Fibroblast of skin of back (primary cell): ENCODE measurements at regions not wholly inside any gene's neighbourhood (a gene's known extent, or its start where the extent isn't known, plus 50 kb on each side); places are given as distances from the start of the nearest gene placed in this dataset.

ENCODE experiments used
- DNase-seq: peaks from one replicate; pipeline ENCODE4 v3.0.0-alpha.2; 2013

DNA sequence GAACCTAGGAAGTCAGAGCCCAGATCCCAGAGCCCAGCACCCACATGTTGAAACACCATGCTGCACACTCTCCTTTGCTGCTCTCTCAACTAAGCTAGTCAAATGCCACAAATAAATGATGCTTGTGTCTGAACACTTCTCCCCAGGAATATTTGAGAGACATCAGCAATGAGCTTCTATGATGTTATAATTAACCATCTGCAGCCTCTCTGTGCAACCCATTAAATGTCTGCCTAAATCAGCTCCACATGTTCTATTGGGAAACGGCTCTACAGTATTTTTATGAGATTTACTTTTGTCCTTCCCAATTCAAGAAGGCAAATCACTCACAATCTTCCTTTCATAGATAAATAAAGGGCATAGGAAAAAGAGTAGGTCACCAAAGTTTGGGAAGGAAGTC, 266.8 kb upstream of the PARD3B start:
- DNase-seq = no peak

DNA sequence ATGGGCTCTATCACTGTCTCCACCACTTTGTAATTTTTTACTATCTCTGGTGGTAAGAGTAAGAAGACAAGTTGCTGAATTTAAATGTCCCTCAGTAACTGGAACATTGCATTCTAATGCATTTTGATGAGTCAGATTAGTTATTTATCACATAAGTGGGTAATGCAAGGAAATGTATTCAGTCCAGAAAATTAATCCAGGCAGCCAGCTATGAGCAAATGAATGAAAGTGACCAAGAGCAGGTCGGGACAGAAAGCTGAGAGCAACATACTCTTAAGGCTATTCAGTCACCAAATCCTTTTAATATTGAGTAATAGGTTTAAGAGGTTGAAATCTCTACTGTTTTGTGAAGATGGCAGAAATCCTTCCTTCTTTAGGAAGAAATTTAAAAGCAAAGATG, 265.5 kb upstream of the PARD3B start:
- no peak for DNase-seq

DNA sequence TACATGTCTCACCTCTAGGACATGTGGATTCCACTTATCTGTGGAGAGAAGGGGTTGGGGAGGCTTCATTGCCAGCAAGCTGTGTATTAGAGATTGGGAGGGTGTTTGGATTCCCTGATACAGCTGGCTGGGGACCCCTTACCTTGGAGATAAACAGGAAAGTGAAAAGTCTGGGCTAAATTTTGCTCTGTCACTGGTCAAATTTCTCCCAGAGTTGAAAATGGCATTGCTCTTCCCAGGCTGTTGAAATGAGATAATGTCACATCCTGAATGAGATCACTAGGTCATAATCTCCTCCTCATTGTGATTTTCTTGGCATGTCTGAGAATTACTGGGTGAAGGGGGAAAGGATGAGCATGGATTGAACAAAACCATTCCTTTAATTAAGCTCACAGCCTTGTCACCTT, 265.0 kb upstream of the PARD3B start:
- DNase-seq = peak; percentile 13

DNA sequence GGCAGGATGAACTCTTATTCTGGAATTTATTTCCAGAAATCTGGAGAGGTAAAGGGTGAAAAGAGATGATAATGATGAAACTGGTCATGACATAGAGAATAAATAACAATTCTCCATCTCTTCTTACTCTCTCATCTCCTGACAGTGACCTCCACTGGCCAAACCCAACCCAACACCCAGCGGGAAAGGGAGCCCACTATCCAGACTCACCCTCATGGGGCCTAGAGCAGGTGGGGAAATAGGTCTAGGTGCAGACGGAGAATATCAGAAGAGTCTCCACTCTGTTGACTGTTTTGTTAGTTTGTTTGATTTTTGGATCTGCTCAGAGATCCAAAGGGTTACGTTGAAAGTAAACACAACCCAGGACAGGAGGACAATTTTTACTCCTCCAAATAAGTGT, 263.2 kb upstream of the PARD3B start:
- DNase-seq = no peak

GRCh38 chr2:204282525-204282924, 262.8 kb upstream of the PARD3B start:
- no peak for DNase-seq

DNA sequence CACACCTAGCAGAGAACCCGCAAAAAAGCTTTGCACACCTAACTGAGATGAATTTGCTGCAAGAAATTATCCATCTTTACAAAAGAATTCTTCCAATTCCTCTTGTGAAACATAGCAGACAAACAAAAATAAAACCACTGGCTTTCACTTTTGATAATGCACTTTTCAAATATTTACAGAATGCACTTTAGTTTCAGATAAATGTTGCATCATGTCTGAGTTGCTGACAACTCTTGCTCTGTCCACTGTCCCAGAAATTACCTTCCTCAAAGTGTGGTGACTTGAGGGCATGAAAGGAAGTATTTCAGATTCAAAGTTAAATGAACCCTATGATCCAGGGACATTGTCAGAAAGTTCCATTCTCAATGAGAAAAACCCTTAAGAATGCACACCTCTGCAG, 256.2 kb upstream of the PARD3B start:
- DNase-seq = no peak

DNA sequence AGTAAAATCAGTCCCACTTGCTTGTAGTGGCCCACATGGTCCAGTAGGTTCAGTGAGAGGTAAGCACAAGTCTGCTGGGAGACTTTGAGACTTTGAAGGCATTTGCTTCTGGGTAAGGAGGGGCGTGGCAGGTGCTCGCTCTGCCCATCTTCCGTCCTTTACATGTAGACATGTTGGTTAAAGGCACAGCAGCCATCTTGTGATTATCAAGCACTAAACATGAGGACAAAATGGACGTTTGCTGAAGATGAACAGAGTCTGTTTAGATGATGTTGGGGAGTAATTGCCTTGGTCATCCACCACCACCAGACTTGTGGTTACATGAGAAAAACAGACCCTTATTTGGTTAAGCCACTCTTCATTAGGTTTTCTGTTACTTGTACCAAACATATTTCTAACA, 252.8 kb upstream of the PARD3B start:
- no peak for DNase-seq

DNA sequence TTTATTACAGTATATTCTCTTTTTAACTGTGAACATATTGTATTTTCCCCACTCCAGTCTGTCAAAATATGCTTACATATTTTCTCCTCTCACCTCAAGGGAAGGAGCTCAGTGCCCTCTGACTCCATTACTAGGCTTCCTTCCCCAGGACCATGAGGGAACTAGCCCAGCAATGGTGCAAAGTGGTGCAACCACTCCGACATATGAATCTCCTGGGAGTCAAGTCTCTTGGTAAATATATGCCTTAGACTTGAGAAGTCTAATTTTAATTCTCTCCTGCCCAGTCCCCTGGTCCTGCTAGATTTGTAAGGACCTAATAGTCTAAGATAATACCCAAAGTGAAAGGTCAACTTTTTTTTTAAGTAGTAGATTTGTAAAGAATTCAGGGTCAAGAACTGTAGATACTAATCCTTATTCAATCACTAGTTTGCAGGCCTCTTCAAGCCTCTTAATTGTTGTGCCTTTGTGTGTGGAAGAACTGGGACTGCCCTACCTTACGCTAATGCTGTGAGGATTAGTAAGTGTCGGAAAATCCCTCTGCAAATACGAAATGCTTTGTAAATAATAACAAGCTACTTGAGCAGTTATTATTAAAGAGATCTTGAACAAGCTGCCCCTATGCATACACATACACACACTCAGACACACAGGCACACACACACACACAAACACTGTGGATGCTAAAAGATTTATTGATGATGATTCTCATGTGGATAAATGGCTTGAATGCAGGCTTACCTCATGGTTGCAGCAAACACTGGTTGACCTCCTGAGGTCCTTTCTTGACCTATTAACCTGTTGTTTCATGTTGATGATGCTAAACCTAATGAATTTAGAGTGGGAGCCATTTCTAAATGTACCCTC, 251.2 kb upstream of the PARD3B start:
- DNase-seq = no peak

DNA sequence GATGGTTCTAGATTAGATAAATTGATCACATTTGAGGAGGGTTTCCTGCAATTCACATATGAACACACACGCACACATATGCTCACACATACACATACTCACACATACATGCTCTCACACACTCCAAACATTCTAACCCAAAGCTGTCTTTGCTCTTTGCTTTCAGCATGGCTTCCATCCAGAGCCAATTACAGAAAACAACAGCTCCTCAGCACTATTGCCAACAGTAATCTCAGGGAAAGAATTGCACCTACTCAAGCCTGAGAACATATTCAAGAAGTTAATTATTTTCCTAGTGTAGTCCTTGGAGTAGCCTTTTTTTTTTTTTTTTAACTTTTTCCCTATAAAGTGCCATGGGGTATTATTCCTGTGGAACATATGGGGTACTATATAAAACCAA, 246.9 kb upstream of the PARD3B start:
- DNase-seq = no peak

- no peak for DNase-seq
These were observed 245.5 kb upstream of the PARD3B start for GRCh38 chr2:204299766-204300165.

DNA sequence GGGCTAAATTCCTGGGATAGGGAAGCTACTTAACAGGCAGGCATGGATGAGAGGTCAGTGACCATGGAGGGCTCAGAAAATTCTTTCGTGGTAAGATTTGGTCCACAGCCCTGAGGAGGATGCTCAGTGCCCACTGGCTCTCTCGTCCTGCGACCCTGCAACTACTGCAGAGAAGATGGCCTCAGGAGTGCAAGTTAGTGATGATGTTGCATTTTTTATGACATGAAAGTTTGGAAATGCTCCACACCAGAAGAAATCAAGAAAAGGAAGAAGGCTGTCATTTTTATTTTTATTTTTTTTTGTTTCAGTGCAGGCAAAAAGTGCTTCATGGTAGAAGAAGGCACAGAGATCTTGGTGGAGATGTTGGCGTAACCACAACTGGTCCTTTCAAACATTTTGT, 238.6 kb upstream of the PARD3B start:
- DNase-seq = no peak

- DNase-seq = no peak
These were observed 233.2 kb upstream of the PARD3B start for GRCh38 chr2:204312105-204312504.

DNA sequence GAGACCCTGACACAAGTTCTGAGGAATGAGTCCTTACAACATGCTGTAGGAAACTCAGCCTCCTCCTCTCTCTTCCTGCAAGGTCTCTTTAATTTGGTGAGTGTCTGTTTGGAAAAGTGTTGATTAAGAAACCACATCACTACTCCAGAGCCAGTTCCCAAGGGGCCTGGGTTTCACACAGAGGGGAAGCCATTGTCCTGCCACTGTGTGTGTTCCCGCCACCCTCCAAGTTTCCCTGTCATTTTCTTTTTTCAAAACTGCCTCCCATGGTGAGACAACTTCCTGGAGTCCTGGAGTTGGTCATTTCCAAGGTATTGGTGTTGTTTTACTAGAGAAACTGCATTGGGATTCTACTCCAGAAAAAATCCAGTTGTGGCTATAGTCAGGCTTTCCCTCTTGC, 232.0 kb upstream of the PARD3B start:
- peak; percentile 13 for DNase-seq

- peak; percentile 5 for DNase-seq
These were observed 230.0 kb upstream of the PARD3B start for GRCh38 chr2:204315236-204315662.

DNA sequence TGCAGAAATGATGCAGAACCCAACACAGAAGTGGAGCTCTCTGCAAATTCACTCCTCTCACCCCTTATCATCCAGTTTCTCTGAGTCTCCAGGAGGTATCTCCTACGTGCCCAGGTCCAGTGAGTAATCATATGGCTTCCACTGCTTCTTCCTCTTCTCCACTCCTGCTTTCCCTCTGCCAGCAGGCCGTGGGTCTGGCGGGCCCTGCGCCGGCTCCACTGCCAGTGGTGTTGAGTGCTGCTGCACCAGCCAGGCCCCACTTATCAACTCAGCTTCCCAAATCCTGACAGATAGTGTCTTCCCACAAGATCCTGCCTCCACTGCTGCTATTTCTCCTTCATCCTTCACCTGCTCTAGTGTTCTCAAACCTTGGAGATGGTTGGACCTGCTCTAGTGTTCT, 227.6 kb upstream of the PARD3B start:
- no peak for DNase-seq

DNA sequence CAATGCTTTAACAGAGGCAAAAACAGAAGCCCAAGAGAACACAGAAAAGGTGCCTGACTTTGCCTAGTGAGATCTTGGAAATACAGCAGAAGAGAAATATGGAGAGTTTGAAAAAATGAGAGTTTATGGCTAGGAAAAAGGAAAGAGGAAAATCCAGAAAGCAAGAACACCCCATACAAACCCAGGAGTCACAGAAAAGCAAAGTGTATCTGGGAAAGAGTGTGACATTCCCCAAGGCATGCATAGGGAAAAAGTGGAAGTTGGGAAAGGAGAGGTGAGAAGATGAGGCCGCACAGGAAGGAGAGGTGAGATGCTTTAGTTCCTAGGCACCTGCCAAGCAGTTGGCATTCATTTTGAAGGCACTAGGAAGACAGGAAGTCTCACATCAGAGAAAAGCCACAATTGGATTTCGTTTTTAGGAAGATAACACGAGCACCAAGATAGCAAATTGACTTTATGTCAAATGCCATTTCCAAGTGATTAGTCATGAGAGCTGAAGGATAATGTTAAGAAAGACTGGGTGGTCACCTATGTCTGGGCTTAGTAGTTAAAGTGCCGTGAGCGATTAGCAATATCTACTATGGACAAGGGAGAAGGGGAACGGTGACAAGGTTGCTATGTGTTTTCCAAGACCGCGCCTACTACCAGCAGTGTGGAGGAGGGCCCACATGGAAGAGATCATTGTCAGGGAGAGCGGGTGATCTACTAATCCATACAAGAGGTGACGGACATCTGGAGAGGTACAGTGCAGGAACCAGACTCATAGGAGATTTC, 224.1 kb upstream of the PARD3B start:
- DNase-seq = peak; percentile 9

DNA sequence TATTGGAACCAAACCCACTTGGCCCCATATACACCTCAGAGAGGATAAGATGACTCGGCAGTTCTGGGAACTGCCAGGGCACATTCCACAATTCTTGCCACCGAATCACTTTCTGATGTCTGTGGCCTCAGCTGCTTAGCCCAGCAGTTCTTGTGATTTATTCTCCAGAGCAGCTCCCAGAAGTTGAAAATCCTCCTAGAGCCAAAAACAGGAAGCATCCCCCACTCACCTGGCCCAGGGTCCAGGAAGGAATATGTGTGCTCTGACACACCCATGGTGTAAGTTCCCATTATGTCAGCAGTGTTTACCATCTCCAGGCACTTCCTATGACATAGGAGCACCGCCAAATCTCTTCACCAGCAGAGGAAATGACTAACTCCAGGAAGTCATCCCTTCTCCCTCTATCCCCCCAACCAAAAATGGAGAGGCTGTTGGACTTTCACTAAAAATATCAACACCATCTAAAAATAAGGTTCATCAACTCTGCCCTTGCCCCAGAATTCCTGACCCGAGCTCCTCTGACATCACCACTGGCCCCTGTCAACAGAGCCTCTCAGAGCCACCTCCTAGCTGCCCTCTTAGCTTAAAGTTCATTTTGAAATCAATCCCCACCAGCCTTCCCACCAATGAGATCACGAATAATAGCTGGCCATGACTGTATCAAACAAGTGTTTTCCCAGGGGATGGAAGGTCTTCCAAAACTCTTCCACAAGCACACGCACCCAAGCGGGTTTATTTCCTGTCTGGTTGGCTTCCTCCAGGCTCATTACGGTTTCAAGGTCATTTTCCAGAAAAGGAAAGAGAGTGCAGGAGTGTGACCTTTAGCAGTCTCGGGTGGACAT, 223.1 kb upstream of the PARD3B start:
- peak; percentile 48 for DNase-seq

GRCh38 chr2:204325468-204325867, 219.8 kb upstream of the PARD3B start:
- DNase-seq = peak; percentile 76

- DNase-seq = no peak
These were observed 216.9 kb upstream of the PARD3B start for GRCh38 chr2:204328373-204328772.

GRCh38 chr2:204329016-204329415, 216.3 kb upstream of the PARD3B start:
- DNase-seq = no peak

GRCh38 chr2:204329532-204329931, 215.7 kb upstream of the PARD3B start:
- no peak for DNase-seq

- no peak for DNase-seq
These were observed 214.1 kb upstream of the PARD3B start for GRCh38 chr2:204331180-204331579.

- DNase-seq = no peak
These were observed 213.3 kb upstream of the PARD3B start for GRCh38 chr2:204331988-204332387.
